GM18867 (cell line): ENCODE measurements at regions not wholly inside any gene's neighbourhood (a gene's known extent, or its start where the extent isn't known, plus 50 kb on each side); places are given as distances from the start of the nearest gene placed in this dataset.

Source experiments
- ATAC-seq: cut with Tn5 transposase; IDR thresholded peaks from one replicate; pipeline ENCODE4 v1.9.1; 2021; ENCODE audit warnings: mild to moderate bottlenecking, moderate library complexity; ENCODE audit not compliant: unreplicated experiment

DNA sequence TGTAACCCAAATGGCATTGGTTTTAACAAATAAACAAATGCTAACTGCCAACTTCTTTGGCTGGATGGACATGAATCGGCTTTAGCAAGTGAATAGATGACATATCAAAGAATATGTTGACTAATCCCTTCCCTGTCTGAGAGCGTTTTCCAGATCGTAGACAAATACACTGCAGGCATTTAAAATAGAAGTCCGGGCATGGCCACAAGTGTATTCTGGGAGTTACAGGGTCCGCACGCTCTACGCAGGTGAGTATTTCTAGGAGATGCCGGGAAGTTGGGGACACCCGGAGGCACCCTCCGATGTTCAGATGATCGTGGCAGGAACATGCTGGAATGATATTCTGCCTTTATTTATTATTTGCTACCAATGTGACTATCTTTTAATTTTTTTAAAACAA is 53.2 kb upstream of the ZNF536 start:
- ATAC-seq: no peak

GRCh38 chr19:30319411-30319810 is 52.8 kb upstream of the ZNF536 start:
- ATAC-seq: no peak

DNA sequence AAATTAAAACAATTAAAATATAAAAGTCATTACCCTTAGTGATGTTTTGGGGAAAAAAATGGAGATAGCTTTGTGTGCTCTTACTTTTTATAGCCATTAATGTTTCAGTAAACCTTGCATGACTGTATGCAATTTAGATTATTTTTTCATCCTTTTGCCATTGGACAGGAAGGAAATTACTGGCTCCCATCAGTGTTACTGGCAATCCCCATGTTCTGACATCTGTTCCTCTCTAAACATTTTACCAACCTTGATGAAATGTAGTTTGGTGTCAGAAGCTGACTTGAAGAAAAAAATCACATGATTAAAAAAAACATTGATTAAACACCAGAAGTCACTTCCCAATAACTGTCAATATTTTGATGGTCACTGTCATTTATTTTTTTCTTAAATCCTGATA is 52.3 kb upstream of the ZNF536 start:
- no peak for ATAC-seq

DNA sequence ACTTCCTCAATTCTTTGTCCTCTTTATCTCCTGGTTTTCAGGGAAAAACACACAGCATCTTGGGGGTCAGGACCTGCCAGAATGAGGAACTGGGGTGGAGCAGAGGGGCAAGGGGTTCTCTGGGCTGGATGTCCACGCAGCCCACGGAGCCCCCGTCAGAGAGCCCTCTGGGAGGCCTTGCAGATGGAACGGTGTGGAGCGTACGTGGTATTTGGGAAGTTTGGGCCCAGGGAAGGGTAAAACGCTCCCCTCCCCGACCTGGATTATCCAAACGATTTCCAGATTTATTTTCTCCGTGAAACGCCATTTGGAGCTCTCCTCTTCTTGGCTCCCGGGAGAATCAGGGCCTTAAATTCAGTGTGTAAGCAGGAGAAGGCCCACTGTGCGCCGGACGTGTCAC is 51.7 kb upstream of the ZNF536 start:
- no peak for ATAC-seq

DNA sequence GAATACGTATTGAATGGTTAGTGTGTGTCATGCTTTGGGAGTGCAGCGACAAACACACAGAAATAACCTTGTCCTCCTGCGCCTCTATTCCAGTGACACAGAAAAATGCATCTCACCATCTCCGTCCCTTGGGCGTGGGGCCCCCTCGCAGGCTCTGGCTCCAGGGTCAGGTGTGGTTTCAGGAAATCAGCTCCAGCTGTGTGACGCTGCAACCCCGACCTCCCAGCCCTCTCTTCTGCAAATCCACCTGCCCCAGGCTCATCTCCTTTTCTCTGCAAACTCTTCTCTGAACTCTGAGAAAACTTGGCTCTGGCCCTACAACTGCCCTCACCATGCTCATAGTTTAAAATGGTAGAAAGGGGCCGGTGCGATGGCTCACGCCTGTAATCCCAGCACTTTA is 51.3 kb upstream of the ZNF536 start:
- no peak for ATAC-seq
